IPS DF 4.7 (cell line): ENCODE measurements at regions not wholly inside any gene's neighbourhood (a gene's known extent, or its start where the extent isn't known, plus 50 kb on each side); places are given as distances from the start of the nearest gene placed in this dataset.
"Not testable (repeated sequence)": the region's sequence is repeated elsewhere in the genome, so short reads cannot be mapped to it uniquely, and the experiment has no call there.

Experiments
- DNase-seq: peaks from one replicate; pipeline ENCODE4 v3.0.0-alpha.2; 2013; ENCODE audit warnings: low spot score; ENCODE audit errors: extremely low read depth

DNA sequence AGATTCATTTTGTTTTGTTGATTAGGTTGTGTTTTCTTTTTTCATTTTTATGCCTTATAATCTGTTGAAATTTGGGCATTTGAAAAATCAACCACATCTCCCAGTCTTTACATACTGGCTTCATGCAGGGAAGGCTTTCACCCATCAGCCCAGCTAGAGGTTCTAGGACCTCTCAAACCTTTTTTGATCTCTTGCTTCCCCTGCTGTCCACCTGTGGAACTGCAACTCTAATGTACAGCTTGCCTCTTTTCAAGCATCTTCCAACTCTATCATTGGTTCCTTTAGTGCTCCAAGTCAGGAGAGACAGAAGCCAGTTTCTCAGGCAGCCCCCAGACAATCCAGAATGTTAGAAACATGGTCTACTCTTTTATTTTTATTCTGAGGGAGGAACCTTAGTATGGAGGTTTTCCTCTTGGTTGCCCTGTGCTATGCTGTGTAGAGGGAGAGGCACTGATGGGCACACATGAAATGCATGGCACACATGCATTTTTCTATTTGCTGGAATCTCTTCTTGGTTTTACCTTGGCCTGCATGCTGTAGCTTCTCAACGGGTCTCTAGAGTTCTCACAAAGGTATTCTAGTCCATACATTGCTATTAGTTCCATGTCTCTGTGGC is 107.2 kb upstream of the L3MBTL4 start:
- DNase-seq, result peak; percentile 53

DNA sequence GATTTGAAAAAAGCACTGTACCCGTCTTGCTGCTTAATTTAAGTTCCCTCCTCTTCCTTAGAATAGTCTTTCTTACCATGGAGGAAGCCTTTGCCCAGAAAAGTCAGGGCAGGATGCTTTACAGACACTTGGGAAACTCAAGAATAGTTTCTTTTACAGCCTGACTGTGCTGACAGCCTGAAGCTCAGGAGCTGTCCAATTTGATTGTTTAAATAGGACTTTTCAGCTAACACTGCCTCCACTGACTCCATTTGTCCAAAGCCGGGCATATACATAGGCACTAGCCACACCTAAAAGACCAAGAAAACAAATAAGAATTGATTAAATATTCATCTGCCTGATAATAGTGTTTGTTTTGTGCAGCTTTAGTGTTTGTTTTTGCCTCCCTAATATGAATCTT is 110.9 kb upstream of the L3MBTL4 start:
- DNase-seq, result no peak

DNA sequence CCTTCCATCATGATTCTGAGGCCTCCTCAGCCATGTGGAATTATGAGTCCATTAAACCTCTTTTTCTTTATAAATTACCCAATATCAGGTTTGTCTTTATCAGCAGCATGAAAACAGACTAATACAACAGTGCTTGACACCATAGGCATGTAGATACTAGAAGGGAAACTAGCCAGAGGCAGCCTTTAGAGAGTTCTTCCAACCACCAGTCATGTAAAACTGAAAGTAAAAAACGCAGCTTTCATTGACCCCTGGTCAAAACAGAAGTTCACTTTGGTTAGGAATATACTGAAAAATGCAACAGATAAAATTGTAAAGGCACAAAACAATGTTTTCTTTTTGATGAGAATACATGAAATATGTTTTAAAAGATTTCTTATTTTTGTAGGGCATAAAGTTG is 122.8 kb upstream of the L3MBTL4 start:
- no peak for DNase-seq

DNA sequence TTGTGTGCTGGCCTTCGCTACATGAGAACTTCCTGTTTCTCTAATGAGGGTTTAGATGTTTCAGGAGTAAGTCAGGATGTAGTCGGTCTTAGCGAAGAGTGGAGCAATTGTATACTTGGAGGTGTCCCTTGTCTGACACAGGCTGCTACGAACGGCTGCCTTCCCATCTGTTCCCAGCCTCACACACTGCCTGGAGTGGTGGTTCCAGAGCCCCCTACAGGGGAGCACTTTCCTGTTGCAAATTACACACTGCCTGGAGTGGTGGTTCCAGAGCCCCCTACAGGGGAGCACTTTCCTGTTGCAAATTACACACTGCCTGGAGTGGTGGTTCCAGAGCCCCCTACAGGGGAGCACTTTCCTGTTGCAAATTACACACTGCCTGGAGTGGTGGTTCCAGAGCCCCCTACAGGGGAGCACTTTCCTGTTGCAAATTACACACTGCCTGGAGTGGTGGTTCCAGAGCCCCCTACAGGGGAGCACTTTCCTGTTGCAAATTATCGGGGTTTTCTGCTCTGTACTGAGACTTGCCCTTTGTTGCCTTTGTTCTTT is 126.5 kb upstream of the L3MBTL4 start:
- not testable (repeated sequence) for DNase-seq

DNA sequence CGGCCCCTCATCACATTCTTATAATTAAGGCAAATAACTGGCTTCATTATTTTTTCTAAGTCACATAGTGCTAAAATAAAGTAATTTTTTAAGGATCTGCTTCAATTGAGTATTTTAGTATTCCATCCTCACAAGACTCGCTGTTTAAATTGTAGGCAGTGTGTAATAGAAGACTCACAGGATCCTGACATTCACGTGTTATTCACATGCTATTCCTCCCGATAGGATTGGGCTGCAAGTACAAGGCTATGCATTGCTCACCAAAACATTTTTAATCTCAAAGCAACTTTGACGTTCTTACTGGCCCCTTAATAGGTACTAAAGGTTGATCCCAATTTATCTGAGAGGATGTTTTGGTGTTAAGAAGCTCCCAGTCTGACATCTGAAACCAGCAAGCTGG is 127.6 kb upstream of the L3MBTL4 start:
- DNase-seq, result no peak

DNA sequence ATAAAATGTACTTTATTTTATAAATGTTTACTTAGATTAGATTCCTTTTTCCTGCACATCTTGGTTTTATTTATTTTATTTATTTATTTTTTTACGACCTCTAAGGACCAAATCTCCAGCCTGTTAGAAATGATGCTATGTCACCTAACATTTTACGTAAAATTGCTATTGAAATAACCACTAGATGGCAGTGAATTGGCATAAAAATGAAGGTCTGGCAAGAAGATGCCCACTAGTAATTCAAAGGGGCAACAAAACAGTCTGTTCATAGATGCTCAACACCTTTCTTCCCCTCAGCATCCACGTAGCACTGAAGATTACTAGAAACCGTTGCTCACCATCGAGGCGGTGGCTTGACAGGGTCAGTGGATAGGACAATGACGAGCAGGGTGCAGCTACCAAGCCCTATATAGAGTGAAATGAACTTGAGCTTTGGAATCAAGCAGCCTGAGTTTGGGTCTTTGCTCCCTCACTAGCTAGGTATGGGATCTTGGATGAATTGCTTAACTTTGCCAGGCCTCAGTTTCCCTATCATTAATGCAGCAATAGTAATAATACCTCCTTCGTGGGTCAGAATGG is 128.7 kb upstream of the L3MBTL4 start:
- no peak for DNase-seq

- DNase-seq, result no peak
Observed at GRCh38 chr18:6546229-6546628, 131.5 kb upstream of the L3MBTL4 start.

DNA sequence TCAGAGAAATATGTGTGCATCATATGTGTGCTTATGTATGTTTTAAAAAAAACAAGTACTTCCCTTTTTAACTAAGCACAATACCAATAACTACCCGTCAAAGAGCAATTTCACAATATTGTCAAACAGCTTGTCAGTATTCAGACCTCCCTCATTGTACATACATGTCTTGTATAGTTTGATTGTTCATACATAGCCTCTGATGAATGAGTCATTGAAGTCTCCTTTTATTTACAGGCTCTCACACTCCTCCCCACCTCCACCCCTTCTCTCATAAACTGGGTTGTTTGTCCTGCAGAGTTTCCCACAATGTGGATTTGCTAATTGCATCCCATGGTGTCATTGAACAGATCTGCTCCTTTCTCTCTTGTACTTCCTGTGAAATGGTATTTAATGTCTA is 132.8 kb upstream of the L3MBTL4 start:
- DNase-seq, result no peak

DNA sequence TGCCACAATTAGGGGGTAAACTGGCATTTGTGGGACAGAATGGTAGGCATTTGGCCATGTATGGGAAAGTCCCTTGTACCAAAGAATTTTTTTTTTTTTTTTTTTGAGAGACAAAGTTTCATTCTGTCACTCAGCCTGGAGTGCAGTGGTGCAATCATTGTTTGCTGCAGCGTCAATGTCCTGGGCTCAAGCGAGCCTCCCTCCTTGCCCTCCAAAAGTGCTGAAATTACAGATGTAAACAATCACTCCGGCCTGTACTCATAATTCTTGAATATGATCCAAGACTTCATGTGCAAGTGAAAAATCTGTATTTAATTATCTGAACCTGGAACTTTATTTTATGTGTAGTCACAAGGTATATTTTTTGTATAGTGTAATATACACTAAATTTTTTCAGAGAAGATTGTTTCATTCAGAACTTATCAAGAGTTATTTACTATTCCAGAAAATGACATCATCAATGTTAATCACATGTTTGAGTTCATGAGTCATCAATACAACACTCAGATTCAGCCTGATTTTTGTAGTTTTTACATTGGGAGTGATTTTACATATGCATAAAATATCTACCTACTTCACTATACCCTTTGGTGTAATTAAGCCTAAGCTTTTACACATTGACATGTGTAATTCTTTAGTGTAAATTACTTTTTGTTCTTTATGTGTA is 138.7 kb upstream of the L3MBTL4 start:
- no peak for DNase-seq

- no peak for DNase-seq
Observed at GRCh38 chr18:6557057-6557769, 142.5 kb upstream of the L3MBTL4 start.

DNA sequence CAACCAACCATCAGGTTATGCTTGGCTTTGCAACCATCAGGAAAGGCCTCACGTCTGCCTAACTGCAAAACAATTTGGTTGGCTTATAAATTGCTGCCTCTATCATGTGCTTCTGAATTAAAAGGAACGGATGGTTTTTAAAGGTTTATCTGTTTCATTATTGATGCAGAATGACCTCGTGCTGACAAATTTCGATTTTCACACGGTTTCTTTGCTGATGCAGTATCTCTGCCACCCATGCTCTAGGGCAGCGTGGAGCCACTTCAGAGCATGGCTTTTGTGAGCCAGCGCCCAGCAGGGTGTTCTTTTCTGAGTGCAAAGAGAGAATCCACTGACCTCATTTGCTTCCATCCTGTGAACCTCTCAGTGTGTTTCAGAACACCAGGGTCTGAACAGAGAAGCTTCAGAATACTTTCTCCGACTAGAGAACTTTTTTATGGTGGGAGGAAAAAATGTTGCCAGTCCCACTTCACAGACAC is 143.1 kb upstream of the L3MBTL4 start:
- DNase-seq, result no peak

- DNase-seq, result no peak
Observed at GRCh38 chr18:6558446-6559156, 143.9 kb upstream of the L3MBTL4 start.

DNA sequence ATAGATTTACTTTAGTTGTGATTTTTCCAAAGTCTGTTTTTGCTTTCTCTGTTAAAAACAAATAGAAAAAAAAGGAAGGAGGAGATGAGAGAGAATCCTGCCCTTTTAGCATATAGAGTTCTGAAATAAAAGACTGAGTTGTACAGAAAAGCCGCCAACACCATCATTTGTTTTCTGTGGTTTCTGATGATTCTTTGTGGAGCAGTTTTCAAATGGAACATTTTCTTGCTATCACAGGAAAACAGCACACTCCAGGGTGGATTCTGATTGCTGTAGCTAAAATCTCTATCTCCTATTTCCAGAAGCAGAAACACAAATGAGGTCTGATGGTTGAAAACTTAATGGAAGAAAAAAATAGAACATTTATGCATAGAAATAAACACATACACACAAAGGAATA is 144.6 kb upstream of the L3MBTL4 start:
- DNase-seq, result no peak

DNA sequence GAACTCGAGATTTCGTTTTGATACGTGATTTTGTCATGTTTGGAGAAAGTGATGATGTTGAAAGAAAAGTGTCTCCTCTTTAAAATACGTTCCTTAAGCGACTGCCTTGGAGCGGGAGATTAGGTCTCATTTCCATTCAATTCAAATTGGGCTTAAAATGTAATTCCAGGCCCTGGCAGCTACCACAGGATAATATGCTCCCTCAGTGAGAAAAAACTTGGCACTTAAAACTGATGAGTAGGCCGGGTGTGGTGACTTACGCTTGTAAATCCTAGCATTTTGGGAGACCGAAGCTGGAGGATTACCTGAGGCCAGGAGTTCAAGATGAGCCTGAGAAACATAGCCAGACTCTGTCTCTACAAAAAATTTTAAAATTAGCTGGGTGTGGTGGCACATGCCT is 146.3 kb upstream of the L3MBTL4 start:
- DNase-seq, result no peak

GRCh38 chr18:6561420-6561861 is 146.7 kb upstream of the L3MBTL4 start:
- no peak for DNase-seq

DNA sequence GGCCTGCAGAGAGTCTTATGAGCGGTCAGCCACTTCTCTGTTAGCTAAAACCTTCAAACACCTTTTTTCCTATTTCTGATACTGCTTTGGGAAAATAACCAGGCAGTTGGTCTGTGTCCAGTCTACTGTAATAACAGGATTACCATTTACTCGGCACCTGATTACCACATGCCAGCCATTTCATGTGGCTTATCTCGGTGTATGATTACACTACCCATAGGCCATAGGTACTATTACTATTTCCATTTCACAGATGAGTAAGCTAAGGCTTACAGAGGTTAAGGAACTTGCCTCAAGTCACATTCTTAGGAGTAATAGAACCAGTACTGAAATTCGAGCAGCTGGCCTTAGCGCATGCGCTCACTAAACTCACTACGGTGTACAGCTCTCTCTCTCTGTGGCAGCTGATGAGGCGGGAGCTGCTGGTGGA is 147.2 kb upstream of the L3MBTL4 start:
- no peak for DNase-seq

DNA sequence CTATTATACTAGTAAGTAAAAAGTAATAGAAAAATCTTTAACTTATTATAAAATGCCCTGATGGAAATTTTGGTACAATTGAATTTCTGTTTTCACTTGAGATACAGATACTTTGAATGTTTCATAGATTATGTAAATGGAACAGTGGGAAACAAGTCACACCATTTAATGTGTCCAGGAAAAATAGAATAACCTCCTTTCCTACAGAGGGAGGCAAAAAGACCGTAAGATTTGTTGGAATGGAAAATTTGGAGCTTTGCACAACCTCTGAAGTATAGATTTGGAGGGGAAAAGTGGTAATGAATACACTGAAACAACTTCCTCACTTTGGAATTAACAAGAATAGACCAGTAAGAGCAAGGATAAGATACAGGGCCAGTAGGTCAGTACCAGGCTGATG is 149.2 kb upstream of the L3MBTL4 start:
- no peak for DNase-seq

DNA sequence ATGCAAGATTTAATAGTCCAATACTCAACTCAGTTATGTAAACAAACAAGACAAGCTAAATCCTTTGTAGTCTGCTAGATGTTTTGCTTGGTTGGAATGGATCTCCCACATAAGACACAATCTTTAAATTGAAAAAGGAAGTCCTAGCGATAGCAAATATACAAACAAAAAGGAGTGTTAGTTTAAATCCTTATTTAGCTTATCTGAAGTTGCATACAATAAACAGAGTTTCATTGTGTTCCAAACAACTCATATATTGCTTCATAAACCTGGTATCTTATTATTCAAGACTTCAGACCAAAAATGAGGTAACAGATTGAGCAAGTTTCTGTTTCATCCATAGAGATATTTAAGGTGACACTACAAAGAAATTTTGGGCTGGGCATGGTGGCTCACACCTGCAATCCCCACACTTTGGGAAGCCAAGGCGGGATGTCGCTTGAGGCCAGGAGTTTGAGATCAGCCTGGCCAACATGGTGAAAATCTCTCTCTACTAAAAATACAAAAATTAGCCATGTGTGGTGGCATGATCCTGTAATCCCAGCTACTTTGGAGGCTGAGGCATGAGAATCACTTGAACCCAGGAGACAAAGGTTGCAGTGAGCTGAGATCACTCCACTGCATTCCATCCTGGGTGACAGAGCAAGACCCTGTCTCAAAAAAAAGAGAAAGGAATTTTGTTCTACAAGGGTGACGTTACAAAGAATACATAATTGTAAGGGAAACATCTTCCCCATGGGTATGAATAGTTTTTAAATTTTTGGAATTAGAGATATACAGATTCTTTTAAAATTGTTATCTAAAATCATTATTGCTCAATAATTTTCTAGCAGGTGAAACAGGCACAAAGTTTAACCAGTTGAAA is 150.5 kb upstream of the L3MBTL4 start:
- no peak for DNase-seq

DNA sequence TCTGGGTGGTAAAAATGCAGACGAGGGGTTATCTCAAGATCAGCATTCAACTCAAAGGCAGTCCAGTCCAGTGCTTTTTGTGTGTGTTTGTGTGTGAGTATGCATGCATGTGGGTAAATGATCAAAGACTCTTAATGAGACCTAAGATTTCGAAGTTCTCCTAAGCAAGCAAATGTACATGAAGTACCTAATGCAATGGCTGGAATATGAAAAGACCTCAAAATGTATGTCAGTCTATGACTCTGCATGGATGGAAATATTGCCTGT is 151.0 kb upstream of the L3MBTL4 start:
- DNase-seq, result no peak

GRCh38 chr18:6566338-6566911 is 151.7 kb upstream of the L3MBTL4 start:
- DNase-seq, result no peak
